Brain microvascular endothelial cell (primary cell): ENCODE measurements at regions not wholly inside any gene's neighbourhood (a gene's known extent, or its start where the extent isn't known, plus 50 kb on each side); places are given as distances from the start of the nearest gene placed in this dataset.

Experiments
- DNase-seq: peaks from one replicate; pipeline ENCODE4 v3.0.0-alpha.2; 2020
- H3K27ac ChIP-seq: fragments of 250-450 bp; sonication (Bioruptor Pico); 2 replicates; pipeline ENCODE4 v1.5.1; 2020; ENCODE audit warnings: mild to moderate bottlenecking, moderate library complexity
- H3K27me3 ChIP-seq: fragments of 250-450 bp; sonication (Bioruptor Pico); replicated peaks from 2 replicates; pipeline ENCODE4 v1.5.1; 2020; ENCODE audit warnings: mild to moderate bottlenecking
- H3K36me3 ChIP-seq: fragments of 250-450 bp; sonication (Bioruptor Pico); replicated peaks from 2 replicates; pipeline ENCODE4 v1.5.1; 2020; ENCODE audit warnings: mild to moderate bottlenecking
- H3K4me3 ChIP-seq: 2 replicates; pipeline ENCODE4 v1.5.1; 2011; ENCODE audit warnings: low read depth, mild to moderate bottlenecking, control low read depth, low read length, moderate library complexity
- CTCF ChIP-seq: IDR thresholded peaks from 2 replicates; pipeline ENCODE4 v1.5.1; 2011; ENCODE audit warnings: low read depth, mild to moderate bottlenecking, moderate library complexity, low read length, control low read depth, inconsistent platforms; ENCODE audit errors: missing control alignments
- in situ Hi-C: cut with HindIII; loops from 2 replicates; pipeline ENCODE4 v1.10.0; 2017; ENCODE audit warnings: low sequenced_read_pairs, low pct_ligation_motif_present

DNA sequence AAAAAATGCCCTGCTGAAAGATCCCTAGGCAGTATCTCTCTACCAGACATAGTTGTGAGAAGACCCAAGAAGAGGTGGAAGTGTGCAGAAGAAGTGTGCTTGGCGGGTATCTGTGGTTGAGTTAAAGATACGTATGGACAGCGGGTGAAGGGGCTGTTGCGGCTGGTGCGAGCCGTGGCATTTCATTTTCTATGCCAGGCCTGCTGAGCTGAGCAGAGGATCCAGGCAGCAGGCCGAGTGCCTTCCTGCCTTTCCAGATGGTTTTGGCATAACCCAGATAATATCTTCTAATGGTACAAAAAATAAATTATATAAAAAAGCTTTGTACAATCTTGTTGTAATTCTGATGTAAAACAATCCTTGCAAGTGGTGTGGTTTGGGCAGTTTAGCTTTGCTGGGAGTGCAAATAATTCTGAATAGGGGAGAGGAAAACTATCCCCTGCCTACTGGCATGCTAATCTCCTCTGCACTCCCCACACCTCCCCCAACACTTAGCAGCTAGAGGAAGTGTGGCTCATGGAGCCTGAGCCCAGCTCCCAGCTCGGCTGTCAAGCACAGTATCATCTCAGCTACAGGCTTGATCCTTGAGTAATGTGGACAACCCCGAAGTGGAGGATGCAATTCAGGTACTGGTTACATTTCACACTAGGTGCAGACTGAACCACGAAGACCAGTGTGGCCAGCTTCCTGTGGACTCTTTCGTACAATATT, 168.9 kb downstream of the VRK1 start:
- no peak for TF ChIP-seq CTCF
- in situ Hi-C loops, result no loop called here
- Histone ChIP-seq H3K27ac (no peak overlapping the region), H3K4me3 (no peak overlapping the region), H3K27me3 (no peaks in the 10 kb centered on the region), H3K36me3 (no peaks in the 10 kb centered on the region)
- no peak for DNase-seq

DNA sequence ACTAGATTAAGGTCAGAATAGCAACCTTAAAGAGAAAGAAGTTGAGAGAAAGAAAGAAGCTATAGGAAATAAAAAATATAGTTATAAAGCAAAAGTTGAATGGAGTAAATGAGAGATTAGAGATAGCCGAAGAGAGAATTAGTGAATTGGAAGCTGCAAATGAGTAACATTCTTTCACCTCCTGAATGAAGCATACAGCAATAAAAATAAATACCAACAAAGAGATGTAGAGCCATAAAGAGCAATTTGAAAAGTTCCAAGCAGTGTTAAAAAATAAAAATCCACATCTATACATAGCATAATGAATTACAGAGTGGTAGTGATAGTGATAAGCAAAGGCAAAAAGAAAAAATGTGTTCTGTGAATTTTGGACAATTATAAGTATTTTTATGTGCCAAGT, 177.9 kb downstream of the VRK1 start:
- in situ Hi-C loops, result no loop called here
- Histone ChIP-seq H3K4me3 (no peak overlapping the region), H3K36me3 (no peaks in the 10 kb centered on the region), H3K27me3 (no peaks in the 10 kb centered on the region), H3K27ac (no peak overlapping the region)
- no peak for TF ChIP-seq CTCF
- DNase-seq, result no peak

DNA sequence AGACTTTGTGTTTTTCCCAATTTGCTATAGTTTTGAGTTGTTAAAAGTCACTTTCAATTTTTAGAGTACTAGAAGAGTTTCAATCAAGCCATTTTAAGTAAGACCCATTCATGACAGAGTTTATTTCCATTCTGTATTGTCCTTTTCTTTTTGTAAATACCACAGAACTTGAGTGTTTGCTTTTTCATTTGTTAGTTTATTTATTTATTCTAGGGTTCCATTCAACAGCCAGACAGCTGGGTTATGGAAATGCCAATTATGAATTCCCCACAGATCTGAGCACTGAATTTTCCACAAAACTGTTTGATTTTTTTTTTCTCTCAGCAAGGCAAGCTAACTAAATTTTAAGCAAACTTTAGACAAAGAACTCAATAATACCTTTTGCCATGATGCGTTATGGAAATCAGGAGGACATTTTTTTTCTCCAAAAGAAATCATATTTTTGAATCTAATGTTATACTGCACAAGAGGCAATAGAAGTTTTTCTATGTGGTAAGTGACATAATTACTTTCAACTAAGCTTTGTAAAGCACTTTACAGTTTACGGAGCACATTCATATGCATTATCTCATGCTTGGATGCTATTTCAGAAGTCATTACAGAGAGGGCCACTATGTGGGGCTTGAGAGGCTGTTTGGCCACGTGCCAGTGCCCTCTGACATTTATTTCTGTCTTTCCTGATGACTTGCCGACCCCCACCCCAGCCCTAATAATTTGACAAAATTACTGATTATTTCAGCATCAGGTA, 181.5 kb downstream of the VRK1 start:
- H3K27me3 ChIP-seq, result no peaks in the 10 kb centered on the region
- H3K4me3 ChIP-seq, result no peak overlapping the region
- in situ Hi-C loops, result no loop called here
- H3K36me3 ChIP-seq, result no peaks in the 10 kb centered on the region
- no peak overlapping the region for H3K27ac ChIP-seq
- no peak for DNase-seq
- no peak for TF ChIP-seq CTCF

DNA sequence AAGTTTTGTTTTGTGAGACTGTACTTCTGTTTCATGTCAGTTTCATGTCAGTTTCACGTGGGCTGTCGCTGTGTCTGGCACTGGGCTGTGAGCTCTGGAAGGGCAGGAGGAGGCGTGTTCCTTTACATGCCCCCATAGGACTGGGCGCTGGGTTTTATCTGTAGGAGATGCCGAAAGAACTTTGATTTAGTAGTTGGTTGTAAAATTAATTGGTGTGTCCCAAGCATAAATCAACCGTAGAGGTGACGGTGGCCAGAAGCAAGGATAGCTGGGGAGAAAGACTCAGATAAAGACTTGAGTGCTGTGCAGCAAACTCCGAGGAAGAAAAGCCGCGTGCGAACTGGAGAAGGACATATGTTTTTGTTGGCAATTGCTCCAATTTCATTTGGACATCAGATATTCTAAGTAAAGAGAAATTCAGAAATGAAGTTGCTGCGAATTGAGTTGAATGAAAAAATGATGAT, 182.5 kb downstream of the VRK1 start:
- TF ChIP-seq CTCF, result no peak
- no peak for DNase-seq
- no peaks in the 10 kb centered on the region for H3K36me3 ChIP-seq
- in situ Hi-C loops, result no loop called here
- H3K27ac ChIP-seq, result no peak overlapping the region
- no peaks in the 10 kb centered on the region for H3K27me3 ChIP-seq
- H3K4me3 ChIP-seq, result no peak overlapping the region

DNA sequence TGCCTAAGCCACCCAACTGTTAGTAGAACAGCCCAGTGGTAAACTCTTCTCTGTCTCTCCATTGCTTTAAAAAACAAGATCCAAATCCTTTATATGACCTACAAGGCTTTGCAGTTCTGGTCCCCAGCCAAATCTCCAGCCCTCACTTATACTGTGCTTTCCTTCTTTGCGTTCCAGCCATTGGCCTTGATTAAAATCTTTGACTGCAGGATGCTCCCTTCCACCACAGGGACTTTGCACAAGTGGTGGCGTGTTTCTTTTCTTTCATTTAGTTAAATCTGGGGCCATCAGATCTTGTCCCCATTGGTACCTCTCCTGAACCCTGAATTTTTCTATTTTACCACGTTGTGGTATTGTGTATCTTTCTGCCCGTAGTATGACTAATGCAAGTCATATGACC, 183.7 kb downstream of the VRK1 start:
- in situ Hi-C loops, result no loop called here
- Histone ChIP-seq H3K27me3 (no peaks in the 10 kb centered on the region), H3K4me3 (no peak overlapping the region), H3K27ac (no peak overlapping the region), H3K36me3 (no peaks in the 10 kb centered on the region)
- DNase-seq, result no peak
- no peak for TF ChIP-seq CTCF
